Testis (tissue), 2 donors: ENCODE measurements at regions not wholly inside any gene's neighbourhood (a gene's known extent, or its start where the extent isn't known, plus 50 kb on each side); places are given as distances from the start of the nearest gene placed in this dataset.

Experiments
- DNase-seq: peaks from one replicate; pipeline ENCODE4 v3.0.0-alpha.2; 2019
- H3K27ac ChIP-seq, 2 donors: fragments of 200-600 bp; sonication (generic); one replicate each; pipeline ENCODE4 v1.5.1; 2019
- H3K27me3 ChIP-seq: fragments of 200-600 bp; sonication (generic); one replicate; pipeline ENCODE4 v1.5.1; 2019
- H3K36me3 ChIP-seq: fragments of 200-600 bp; sonication (generic); one replicate; pipeline ENCODE4 v1.5.1; 2017; ENCODE audit warnings: low read depth; ENCODE audit errors: missing control alignments
- H3K4me1 ChIP-seq: fragments of 200-600 bp; sonication (generic); one replicate; pipeline ENCODE4 v1.5.1; 2019
- H3K4me3 ChIP-seq, 2 donors: fragments of 200-600 bp; sonication (generic); one replicate each; pipeline ENCODE4 v1.5.1; 2017 to 2019
- H3K9me3 ChIP-seq: fragments of 200-600 bp; sonication (generic); one replicate; pipeline ENCODE4 v1.5.1; 2017
- POLR2A ChIP-seq: fragments of 450-650 bp; IDR thresholded peaks from one replicate; pipeline ENCODE4 v1.6.1; 2017; ENCODE audit warnings: antibody characterized with exemption, mild to moderate bottlenecking, moderate library complexity
- WGBS, 2 donors: methylation state at CpG; one replicate each; pipeline ENCODE4 v1.1.5; 2018; 5-methylcytosine and 5-hydroxymethylcytosine counted together
- intact Hi-C: fragments of 100-400 bp; cut with DNase I; formaldehyde crosslinking; loops from one replicate; pipeline ENCODE4 v1.15.1; 2023; ENCODE audit warnings: low total_unique reads
- TF ChIP-seq, protein P1 (sequence below), 3 experiments: fragments of 450-650 bp in 2 of 3; fragments of 200-600 bp in 1 of 3; sonication (generic) in 1 of 3; IDR thresholded peaks; one replicate each; pipeline ENCODE4 v1.5.1; 2016 to 2019; ENCODE audit warnings: antibody characterized with exemption in 3 of 3, mild to moderate bottlenecking in 2 of 3, moderate library complexity in 1 of 3

DNA sequence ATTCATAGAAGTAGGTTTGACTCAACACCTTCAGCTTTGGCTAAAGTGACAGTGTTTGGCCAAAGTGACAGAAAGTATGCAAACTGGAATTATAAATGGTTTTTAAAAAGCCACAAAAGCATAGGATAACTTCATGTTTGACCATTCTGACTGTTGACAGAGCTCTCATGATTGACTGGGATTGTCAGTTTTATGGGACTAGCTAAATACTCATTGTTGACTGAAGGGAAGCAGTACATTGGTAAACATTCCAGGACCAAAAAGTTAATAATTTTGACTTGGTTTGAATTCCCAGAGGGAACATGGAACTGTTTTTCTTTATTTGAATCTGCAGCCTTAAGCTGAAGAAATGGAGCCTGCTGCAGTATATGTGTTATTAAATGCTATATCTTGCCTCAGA is 84.6 kb upstream of the STEAP4 start:
- no peak for DNase-seq
- no peaks in the 10 kb centered on the region for H3K9me3 ChIP-seq
- H3K4me1 ChIP-seq = no peaks in the 10 kb centered on the region
- no peaks in the 10 kb centered on the region for H3K36me3 ChIP-seq
- intact Hi-C loops = no loop called here
- no peaks in the 10 kb centered on the region for H3K27me3 ChIP-seq
- TF ChIP-seq, protein P1, sequence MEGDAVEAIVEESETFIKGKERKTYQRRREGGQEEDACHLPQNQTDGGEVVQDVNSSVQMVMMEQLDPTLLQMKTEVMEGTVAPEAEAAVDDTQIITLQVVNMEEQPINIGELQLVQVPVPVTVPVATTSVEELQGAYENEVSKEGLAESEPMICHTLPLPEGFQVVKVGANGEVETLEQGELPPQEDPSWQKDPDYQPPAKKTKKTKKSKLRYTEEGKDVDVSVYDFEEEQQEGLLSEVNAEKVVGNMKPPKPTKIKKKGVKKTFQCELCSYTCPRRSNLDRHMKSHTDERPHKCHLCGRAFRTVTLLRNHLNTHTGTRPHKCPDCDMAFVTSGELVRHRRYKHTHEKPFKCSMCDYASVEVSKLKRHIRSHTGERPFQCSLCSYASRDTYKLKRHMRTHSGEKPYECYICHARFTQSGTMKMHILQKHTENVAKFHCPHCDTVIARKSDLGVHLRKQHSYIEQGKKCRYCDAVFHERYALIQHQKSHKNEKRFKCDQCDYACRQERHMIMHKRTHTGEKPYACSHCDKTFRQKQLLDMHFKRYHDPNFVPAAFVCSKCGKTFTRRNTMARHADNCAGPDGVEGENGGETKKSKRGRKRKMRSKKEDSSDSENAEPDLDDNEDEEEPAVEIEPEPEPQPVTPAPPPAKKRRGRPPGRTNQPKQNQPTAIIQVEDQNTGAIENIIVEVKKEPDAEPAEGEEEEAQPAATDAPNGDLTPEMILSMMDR (IDR thresholded peaks at IDR 0.05) = no peak
- TF ChIP-seq POLR2A = no peak
- no peak overlapping the region for H3K4me3 ChIP-seq
- H3K27ac ChIP-seq = no peak overlapping the region

DNA sequence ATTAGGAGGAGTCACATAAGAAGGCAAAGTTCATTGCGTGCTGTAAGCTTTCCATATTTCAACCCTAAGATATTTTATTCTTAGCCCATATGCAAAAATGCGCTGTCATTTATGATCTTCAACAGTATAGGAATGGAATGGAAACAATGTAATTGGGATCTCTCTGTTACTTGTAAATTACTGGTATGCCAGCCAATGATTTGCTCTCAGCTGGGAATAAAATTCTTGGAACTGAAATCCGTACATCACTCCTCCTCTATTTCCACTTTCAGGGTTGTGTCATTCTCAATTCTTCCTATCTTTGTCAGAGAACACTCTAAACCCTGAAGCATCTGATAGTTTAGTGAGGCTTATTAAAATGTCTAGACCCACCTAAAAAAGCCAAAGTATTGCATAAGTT is 80.7 kb upstream of the STEAP4 start:
- Histone ChIP-seq H3K27me3 (no peaks in the 10 kb centered on the region), H3K4me3 (no peak overlapping the region), H3K27ac (no peak overlapping the region), H3K36me3 (no peaks in the 10 kb centered on the region), H3K9me3 (no peaks in the 10 kb centered on the region), H3K4me1 (no peaks in the 10 kb centered on the region)
- WGBS, 2 donors = 69 to 71% methylated on average over 3 of the region's 3 CpGs
- intact Hi-C loops = no loop called here
- TF ChIP-seq, protein P1 (IDR thresholded peaks at IDR 0.05) = no peak
- no peak for TF ChIP-seq POLR2A
- DNase-seq = no peak

DNA sequence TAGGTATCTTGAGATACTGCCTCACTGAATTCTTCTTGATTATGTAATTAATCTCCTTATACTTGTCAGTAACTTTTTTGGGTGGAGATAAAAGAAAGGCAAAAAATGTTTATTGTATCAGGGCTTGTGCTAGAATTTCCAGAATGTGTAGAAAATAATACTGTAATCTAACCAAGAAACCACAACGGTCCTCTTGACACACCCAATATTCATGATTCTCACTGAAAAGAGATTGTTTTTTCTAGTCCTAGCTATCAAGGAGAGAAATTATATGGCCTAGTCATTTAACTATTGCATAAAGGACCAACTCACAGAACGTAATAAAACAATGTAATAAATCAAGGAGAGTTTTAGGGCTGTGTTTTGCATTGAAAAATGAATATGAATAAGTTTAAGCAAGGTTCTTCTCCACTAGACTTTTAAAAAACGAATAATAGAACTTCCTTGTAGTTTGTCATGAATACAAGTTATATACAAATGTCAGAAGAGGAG is 80.0 kb upstream of the STEAP4 start:
- DNase-seq = no peak
- Histone ChIP-seq H3K27me3 (no peaks in the 10 kb centered on the region), H3K4me3 (no peak overlapping the region), H3K4me1 (no peaks in the 10 kb centered on the region), H3K36me3 (no peaks in the 10 kb centered on the region), H3K27ac (no peak overlapping the region), H3K9me3 (no peaks in the 10 kb centered on the region)
- intact Hi-C loops = no loop called here
- TF ChIP-seq POLR2A = no peak
- TF ChIP-seq, protein P1 (IDR thresholded peaks at IDR 0.05) = no peak
- 81 to 83% methylated on average over 3 of the region's 3 CpGs for WGBS, 2 donors

DNA sequence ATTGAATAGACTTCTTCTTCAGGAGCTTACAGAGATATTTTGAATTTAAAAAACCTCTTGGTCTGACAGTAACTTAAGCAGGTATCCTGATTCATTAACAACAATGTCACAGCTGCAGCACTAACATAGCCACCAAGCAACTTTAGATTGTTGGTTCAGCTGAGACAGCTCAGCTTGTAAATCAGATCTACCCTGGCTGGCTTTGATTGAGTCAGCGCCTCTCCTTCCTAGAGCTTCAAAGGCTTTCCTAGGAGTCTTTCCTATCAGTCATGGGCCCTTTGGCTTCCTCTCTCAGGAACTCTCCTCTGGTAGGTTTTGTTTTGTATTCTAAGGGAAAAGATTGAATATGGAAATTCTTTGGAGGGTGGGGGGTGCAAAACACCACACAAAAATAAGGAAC is 70.7 kb upstream of the STEAP4 start:
- H3K4me1 ChIP-seq = no peaks in the 10 kb centered on the region
- no peaks in the 10 kb centered on the region for H3K36me3 ChIP-seq
- TF ChIP-seq POLR2A = no peak
- TF ChIP-seq, protein P1 (IDR thresholded peaks at IDR 0.05) = no peak
- DNase-seq = no peak
- intact Hi-C loops = no loop called here
- WGBS, 2 donors = 58 to 85% methylated on average over 1 of the region's 1 CpG
- H3K4me3 ChIP-seq = no peak overlapping the region
- H3K9me3 ChIP-seq = no peaks in the 10 kb centered on the region
- no peak overlapping the region for H3K27ac ChIP-seq
- no peaks in the 10 kb centered on the region for H3K27me3 ChIP-seq

DNA sequence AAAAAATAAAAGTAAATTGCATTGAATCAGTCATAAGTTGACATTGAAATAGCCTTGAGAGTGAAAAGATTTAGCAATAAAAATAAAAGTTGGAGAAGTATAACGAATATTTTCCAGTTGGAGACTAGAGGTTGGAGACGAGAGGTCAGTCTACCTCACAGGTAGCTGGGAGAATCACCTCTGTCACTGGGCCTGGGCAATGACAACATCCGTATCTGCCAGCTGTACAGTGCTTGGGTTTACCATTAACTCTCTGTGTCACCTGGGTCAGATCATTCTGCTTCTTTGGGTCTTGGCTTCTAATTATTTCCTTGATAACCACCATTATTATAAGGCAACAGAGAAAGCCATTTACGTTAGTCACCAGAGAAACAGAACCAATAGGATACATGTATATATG is 62.0 kb upstream of the STEAP4 start:
- Histone ChIP-seq H3K27ac (no peak overlapping the region), H3K4me3 (no peak overlapping the region), H3K36me3 (no peaks in the 10 kb centered on the region), H3K4me1 (no peaks in the 10 kb centered on the region), H3K27me3 (no peaks in the 10 kb centered on the region), H3K9me3 (no peaks in the 10 kb centered on the region)
- WGBS, 2 donors = 92 to 95% methylated on average over 4 of the region's 4 CpGs
- intact Hi-C loops = no loop called here
- DNase-seq = no peak
- no peak for TF ChIP-seq POLR2A
- TF ChIP-seq, protein P1 (IDR thresholded peaks at IDR 0.05) = no peak
